Stimulated activated CD4-positive, alpha-beta T cell treated with anti-CD3 and anti-CD28 coated beads, Interleukin-2, amount 100 ng/mL, for 24 hours (primary cell): ENCODE measurements at regions not wholly inside any gene's neighbourhood (a gene's known extent, or its start where the extent isn't known, plus 50 kb on each side); places are given as distances from the start of the nearest gene placed in this dataset.

Experiments used
- DNase-seq, 2 donors: peaks; one replicate each; pipeline ENCODE4 v3.0.0-alpha.2; 2020

- no peak for DNase-seq
These were observed 429.2 kb downstream of the TNS1 start for GRCh38 chr2:217573571-217573970.

GRCh38 chr2:217570394-217570793, 432.4 kb downstream of the TNS1 start:
- no peak for DNase-seq

GRCh38 chr2:217568289-217568971, 434.4 kb downstream of the TNS1 start:
- no peak for DNase-seq

DNA sequence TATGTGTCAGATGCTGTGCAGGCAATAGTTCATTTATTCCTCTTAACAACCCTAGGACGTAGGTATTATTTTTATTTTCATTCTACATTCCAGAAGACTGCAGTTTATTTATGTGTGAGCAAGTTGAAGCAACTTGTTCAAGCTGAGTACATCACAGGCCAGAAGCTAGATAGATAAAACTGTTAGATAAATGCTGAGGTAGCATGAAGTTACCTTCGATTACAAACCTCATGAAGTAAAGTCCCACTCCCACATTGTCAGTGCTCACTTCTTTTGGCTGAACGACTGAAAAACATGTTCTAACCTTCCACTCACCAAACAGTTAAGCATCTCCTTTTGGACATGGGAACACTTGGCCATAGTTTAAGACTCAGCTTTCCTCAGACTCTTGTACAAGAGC, 439.2 kb downstream of the TNS1 start:
- DNase-seq: no peak

GRCh38 chr2:217562871-217563480, 439.8 kb downstream of the TNS1 start:
- DNase-seq: no peak

DNA sequence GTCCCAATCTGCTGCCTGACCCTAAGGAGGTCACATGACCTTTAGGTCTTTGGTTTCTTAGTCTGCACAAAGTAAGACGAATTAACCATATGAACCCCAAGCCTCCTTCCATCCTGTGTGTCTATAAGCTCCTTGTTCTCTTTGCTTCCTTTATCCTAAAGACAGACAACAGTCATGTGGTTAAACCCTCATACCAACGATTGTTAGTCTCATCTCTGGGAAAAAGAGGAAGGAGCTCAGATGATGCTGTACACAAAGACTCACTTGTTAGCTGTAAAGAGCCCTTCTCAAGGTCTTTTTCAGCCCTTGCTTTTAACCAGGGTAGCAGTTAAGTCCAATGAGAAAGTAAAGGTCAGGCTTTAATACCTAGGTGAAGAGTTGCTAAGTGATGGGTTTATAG, 443.7 kb downstream of the TNS1 start:
- no peak for DNase-seq

DNA sequence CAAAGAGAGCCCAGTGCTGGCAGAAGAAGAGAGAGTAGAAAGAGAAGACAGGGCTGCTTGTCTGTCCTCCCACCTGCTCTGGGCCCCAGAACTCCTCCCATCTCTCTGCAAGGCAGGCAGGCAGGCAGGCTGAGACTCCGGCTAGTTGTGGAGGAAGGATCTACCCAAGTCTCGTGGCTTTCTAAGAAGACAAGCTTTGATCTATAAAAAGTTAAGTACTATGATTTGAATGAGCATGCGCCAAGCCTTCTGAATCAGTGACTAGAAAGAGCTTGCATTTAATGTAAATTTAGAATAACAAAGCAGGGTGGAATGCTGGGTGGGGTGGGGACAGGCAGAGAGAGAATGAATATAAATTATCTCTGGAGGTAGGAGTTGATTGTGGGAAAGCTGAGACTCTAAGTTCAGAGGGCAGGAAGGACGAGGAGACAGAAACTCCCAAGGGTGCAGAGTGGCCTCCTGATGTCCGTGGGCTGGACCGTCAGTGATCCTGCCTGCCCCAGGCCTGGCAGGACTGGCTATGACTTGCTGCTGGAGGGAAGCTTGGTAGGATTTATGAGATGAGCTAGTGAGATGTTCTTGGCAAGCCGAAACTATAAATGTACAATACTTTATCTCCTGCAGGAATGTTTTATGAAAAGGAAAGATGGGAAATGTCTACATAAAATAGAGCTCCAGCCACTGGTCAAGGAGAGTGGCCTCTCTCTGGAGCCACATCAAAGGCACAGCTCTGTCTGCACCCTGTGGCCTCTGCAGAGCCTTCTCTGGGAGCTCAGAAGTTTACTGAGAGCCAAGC, 447.5 kb downstream of the TNS1 start:
- DNase-seq: no peak

DNA sequence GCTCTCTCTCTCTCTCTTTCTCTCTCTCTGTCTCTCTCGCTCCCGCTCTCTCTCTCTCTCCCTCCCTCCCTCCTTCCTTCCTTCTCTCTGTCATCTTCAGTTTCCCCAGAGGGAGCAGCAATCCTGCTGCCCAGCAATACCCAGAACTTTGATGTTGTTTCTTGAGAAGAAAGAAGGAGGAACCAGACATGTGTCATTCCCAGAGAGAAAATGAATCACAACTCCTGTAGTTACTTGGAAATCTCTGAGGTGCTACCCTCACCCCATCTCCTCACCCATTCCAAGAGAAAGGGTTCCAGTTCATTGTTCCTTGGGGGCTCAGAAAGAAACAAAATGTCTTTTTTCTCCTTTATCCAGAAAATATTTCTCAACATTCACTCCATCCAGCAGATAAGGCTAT, 449.1 kb downstream of the TNS1 start:
- no peak for DNase-seq

- DNase-seq: no peak
These were observed 449.6 kb downstream of the TNS1 start for GRCh38 chr2:217553202-217553601.

- DNase-seq: no peak
These were observed 450.7 kb downstream of the TNS1 start for GRCh38 chr2:217552081-217552480.

GRCh38 chr2:217551252-217551899, 451.4 kb downstream of the TNS1 start:
- DNase-seq: no peak

DNA sequence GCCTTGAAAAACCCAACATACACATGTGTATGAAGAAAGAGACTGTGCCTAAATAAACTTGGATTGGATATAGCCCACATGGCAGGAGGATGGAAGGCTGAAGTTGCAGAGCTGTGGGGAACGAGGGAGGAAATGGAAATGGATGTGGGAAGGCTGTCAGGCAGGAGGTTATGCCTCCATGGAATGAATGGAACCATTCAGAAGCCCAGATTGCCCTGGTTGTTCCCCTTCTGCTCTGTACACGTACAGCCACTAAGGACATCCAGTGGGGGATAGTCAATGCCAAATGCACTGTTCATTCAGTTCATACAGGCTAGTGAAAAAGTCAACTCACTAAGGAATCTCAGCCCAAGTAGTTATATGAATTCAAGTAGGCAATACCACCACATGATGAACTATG, 463.7 kb downstream of the TNS1 start:
- DNase-seq: no peak

DNA sequence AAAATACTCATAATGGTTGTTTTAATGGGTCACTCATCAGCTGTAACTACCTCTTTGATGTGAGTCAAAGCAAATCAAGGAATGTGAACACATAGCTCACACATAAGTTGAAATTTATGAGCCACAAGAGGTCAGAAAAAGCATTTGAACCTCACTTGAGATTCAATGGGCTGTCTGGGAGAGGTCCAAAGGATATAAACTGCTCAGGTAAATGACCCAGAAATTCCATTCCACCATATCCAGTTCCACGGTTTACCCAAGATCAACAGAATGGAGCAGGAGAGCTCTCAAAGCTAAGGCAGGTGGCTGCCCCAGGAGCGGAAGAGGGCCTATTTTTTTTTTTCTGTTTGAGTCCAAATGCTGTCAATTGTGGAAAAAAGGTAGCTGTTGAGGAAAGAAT, 464.1 kb downstream of the TNS1 start:
- DNase-seq: no peak

DNA sequence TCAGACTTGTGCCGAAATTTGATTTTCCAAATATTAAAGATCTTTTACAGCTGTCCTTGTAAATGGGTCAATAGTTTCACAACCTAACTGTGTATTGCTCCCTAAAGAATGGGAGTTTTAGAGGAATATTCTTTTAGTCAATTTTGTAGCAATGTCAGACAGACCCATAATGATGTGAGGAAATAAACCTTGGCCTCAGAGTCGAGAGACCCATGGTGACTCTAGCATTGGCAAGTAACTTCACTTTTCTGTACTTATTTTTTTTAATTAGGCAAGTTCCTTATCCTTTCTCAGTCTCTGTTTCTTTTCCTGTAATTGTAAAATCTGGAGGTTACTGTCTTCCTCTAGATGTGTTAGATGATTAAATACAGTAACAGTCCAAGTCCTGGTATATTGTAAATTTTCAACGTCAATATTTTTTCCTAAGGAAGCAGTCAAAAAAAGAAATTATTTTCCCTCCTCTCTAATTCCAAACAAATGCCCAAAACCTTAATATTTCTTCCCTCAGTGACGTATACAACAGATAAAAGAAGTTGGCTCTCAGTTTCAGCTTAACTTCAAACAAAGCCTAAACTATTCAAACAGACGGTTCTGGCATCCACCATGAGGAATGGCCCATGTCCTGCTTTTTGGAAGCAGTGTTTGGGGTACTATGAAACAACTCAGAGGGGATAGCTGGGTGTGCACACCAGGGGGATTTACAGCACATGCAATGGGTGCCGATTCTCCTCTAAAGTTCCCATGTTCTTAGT, 466.7 kb downstream of the TNS1 start:
- no peak for DNase-seq

GRCh38 chr2:217530392-217531090, 472.3 kb downstream of the TNS1 start:
- no peak for DNase-seq

DNA sequence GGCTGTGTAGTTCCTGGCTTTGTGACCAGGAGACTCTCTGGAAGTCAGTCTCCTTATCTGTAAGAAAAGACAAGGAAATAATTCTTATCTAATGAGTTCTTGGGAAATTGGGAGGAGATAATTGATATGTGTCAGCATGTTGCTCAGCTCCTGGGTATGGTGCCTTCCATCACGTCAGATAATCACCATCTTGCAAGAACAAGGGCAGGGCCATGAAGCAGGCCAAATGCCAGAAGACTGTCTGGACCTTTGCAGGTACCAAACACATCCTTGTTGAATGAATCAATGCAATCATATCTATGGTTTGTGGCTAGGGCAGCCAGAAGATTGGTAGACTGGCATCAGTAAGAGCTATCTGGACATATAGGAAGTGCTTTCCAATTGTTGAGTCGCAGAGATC, 473.5 kb downstream of the TNS1 start:
- no peak for DNase-seq

GRCh38 chr2:217527590-217528202, 475.1 kb downstream of the TNS1 start:
- no peak for DNase-seq

GRCh38 chr2:217525076-217525475, 477.7 kb downstream of the TNS1 start:
- DNase-seq: no peak

DNA sequence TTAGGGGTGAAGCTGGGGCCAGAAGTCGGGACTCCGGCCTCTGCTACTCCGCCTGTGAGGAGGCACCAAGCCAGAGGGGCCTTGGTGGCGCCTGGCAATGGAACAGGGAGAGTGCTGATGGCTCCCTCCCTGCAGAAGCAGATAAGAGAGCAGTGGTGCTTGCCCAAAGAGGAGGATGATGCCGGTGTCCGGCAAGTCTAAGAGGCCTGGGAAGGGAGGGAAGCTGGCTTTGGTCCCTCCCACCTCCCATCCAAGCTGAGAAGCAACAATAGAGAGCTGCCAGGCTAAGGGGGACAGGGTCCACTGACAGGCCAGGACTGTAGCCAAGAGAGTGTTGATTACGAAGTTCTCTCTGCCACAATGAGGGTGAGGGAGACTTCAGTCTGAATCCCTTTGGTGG, 479.5 kb downstream of the TNS1 start:
- DNase-seq: no peak

GRCh38 chr2:217521820-217522219, 481.0 kb downstream of the TNS1 start:
- DNase-seq: no peak

GRCh38 chr2:217520356-217521010, 482.3 kb downstream of the TNS1 start:
- no peak for DNase-seq
